Lower leg skin (tissue), 3 donors: ENCODE measurements at regions not wholly inside any gene's neighbourhood (a gene's known extent, or its start where the extent isn't known, plus 50 kb on each side); places are given as distances from the start of the nearest gene placed in this dataset.

Experiments used
- CTCF ChIP-seq, 3 donors: fragments of 450-650 bp; IDR thresholded peaks; one replicate each; pipeline ENCODE4 v1.5.1; 2016; ENCODE audit warnings: antibody characterized with exemption in 3 of 3, mild to moderate bottlenecking in 3 of 3, moderate library complexity in 2 of 3
- POLR2A ChIP-seq, 2 donors: fragments of 450-650 bp; IDR thresholded peaks; one replicate each; pipeline ENCODE4 v1.6.1; 2016 to 2017; ENCODE audit warnings: antibody characterized with exemption in 2 of 2, mild to moderate bottlenecking in 1 of 2, moderate library complexity in 1 of 2

GRCh38 chr12:46667551-46667950, 158.2 kb downstream of the SLC38A4 start:
- TF ChIP-seq CTCF (IDR thresholded peaks at IDR 0.05), result no peak
- TF ChIP-seq POLR2A (IDR thresholded peaks at IDR 0.05), result no peak
